Heart left ventricle (tissue), 16 donors: ENCODE measurements at regions not wholly inside any gene's neighbourhood (a gene's known extent, or its start where the extent isn't known, plus 50 kb on each side); places are given as distances from the start of the nearest gene placed in this dataset.

Experiments
- ATAC-seq, 4 donors: fragments of 200-7000 bp; cut with Tn5 transposase; one replicate each; pipeline ENCODE4 v1.9.1; 2020 to 2022; ENCODE audit warnings: moderate library complexity in 4 of 4, mild to moderate bottlenecking in 3 of 4, moderate number of reproducible peaks in 1 of 4
- DNase-seq, 5 donors: peaks; one replicate each; pipeline ENCODE4 v3.0.0-alpha.2; 2020
- H3K27ac ChIP-seq, 12 donors: fragments of 200-600 bp; sonication (generic) in 4 of 12; one replicate each; pipeline versions ENCODE4 v1.5.0 to v1.8.0; 2016 to 2022; ENCODE audit warnings: mild to moderate bottlenecking in 2 of 12
- H3K27me3 ChIP-seq, 9 donors: fragments of 200-600 bp; sonication (generic) in 2 of 9; one replicate each; pipeline versions ENCODE4 v1.5.1 to v1.8.0; 2016 to 2022; ENCODE audit warnings: mild to moderate bottlenecking in 3 of 9
- H3K36me3 ChIP-seq, 9 donors: fragments of 200-600 bp; sonication (generic) in 2 of 9; one replicate each; pipeline versions ENCODE4 v1.5.0 to v1.8.0; 2018 to 2022; ENCODE audit warnings: mild to moderate bottlenecking in 2 of 9
- H3K4me1 ChIP-seq, 12 donors: fragments of 200-600 bp; sonication (generic) in 4 of 12; one replicate each; pipeline versions ENCODE4 v1.5.0 to v1.8.0; 2016 to 2022; ENCODE audit warnings: mild to moderate bottlenecking in 3 of 12
- H3K4me3 ChIP-seq, 12 donors: fragments of 200-600 bp; sonication (generic) in 4 of 12; one replicate each; pipeline versions ENCODE4 v1.5.0 to v1.8.0; 2017 to 2022; ENCODE audit warnings: mild to moderate bottlenecking in 9 of 12, moderate library complexity in 4 of 12
- H3K9me3 ChIP-seq, 12 donors: fragments of 200-600 bp; sonication (generic) in 4 of 12; one replicate each; pipeline versions ENCODE4 v1.5.0 to v1.8.0; 2016 to 2022; ENCODE audit warnings: mild to moderate bottlenecking in 1 of 12
- CTCF ChIP-seq, 12 donors: fragments of 200-600 bp; sonication (generic) in 4 of 12; IDR thresholded peaks; one replicate each; pipeline versions ENCODE4 v1.5.0 to v1.8.0; 2018 to 2022; ENCODE audit warnings: antibody characterized with exemption in 12 of 12, mild to moderate bottlenecking in 5 of 12
- POLR2A ChIP-seq, 2 donors: fragments of 450-650 bp; IDR thresholded peaks; one replicate each; pipeline ENCODE4 v1.6.1; 2017; ENCODE audit warnings: antibody characterized with exemption in 2 of 2, mild to moderate bottlenecking in 2 of 2, moderate library complexity in 2 of 2
- WGBS, 4 donors: extraction: QIAGEN DNeasy Blood & Tissue Kit in 2 of 4; methylation state at CpG; one replicate each; pipeline versions ENCODE4 v1.1.5 to v1.1.7; 2013 to 2018; 5-methylcytosine and 5-hydroxymethylcytosine counted together
- intact Hi-C, 10 donors: fragments of 100-400 bp; cut with DNase I; formaldehyde crosslinking; loops; one replicate each; pipeline versions ENCODE4 v1.11.1 to v1.14.2; 2022
- donor health status: ischemic (EF 13 %, LVEDD 7.1; RV severe dilation, severe dysfunction).
- donor health status: healthy with polysubstance abuse.
- donor health status: DM: no; HTN: yes; CAD: no.
- donor health status: DM: no; HTN: no; CAD: no.
- donor health status: ischemic (EF 25% LVEDD 6.9; RV normal size, moderate dysfunction).
- donor health status: ischemic (EF 25% LVEDD 5.7; RV mildly dilated, moderate dysfunction).
- donor health status: healthy.
- donor health status: DM: yes; HTN: yes; CAD: no.
- donor health status: ischemic (EF 35%, LVEDD 5.7; RV mildly dilated, moderate dysfunction).
- donor health status: nonischemic (EF 11% LVEDD 7.7; RV severe dilation, severe dysfunction).
- donor health status: DM: yes; HTN: yes; CAD: no.
- donor health status: PGD.
- donor health status: ischemic (EF 29% LVEDD 5.4; RV normal size, mild dysfunction).
- donor health status: nonischemic (EF 23%, LVEDD 6.1; RV moderate dilation, normal function).

- ATAC-seq: no peak
- Histone ChIP-seq H3K4me3 (no peak overlapping the region), H3K36me3 (no peaks in the 10 kb centered on the region), H3K27ac (no peak overlapping the region), H3K4me1 (no peaks in the 10 kb centered on the region), H3K9me3 (no peaks in the 10 kb centered on the region), H3K27me3 (peaks cover 0 to 4% (median 0%) of the 10 kb centered on the region in 9 donors)
- TF ChIP-seq POLR2A (IDR thresholded peaks at IDR 0.05): no peak
- no peak for TF ChIP-seq CTCF (IDR thresholded peaks at IDR 0.05)
- DNase-seq: no peak
- WGBS, 4 donors: 42 to 57% (median 48%) methylated on average over 1 of the region's 1 CpG
- intact Hi-C loops: no loop called here
Observed at GRCh38 chr5:159730285-159730684, 186.0 kb upstream of the ADRA1B start.

GRCh38 chr5:159732220-159732619, 184.1 kb upstream of the ADRA1B start:
- no peak for TF ChIP-seq POLR2A (IDR thresholded peaks at IDR 0.05)
- no peak for TF ChIP-seq CTCF (IDR thresholded peaks at IDR 0.05)
- H3K27ac ChIP-seq: no peak overlapping the region
- 68 to 78% (median 70%) methylated on average over 4 of the region's 4 CpGs for WGBS, 4 donors
- H3K9me3 ChIP-seq: no peaks in the 10 kb centered on the region
- DNase-seq (no peak), ATAC-seq (no peak)
- peaks cover 0 to 4% (median 0%) of the 10 kb centered on the region in 9 donors for H3K27me3 ChIP-seq
- no peak overlapping the region for H3K4me3 ChIP-seq
- intact Hi-C loops: no loop called here
- no peaks in the 10 kb centered on the region for H3K36me3 ChIP-seq
- peaks cover 0 to 8% (median 0%) of the 10 kb centered on the region in 12 donors for H3K4me1 ChIP-seq

GRCh38 chr5:159734366-159734765, 181.9 kb upstream of the ADRA1B start:
- no peak for DNase-seq
- Histone ChIP-seq H3K9me3 (no peaks in the 10 kb centered on the region), H3K36me3 (no peaks in the 10 kb centered on the region), H3K4me3 (no peak overlapping the region), H3K4me1 (peaks cover 0 to 8% (median 0%) of the 10 kb centered on the region in 12 donors), H3K27ac (no peak overlapping the region), H3K27me3 (no peaks in the 10 kb centered on the region)
- no peak for ATAC-seq
- intact Hi-C loops: no loop called here
- WGBS, 4 donors: 73 to 83% (median 78%) methylated on average over 2 of the region's 2 CpGs
- TF ChIP-seq CTCF (IDR thresholded peaks at IDR 0.05) (no peak), POLR2A (IDR thresholded peaks at IDR 0.05) (no peak)

- TF ChIP-seq CTCF (IDR thresholded peaks at IDR 0.05) (no peak), POLR2A (IDR thresholded peaks at IDR 0.05) (no peak)
- H3K27ac ChIP-seq: no peak overlapping the region
- H3K36me3 ChIP-seq: no peaks in the 10 kb centered on the region
- H3K27me3 ChIP-seq: no peaks in the 10 kb centered on the region
- H3K4me3 ChIP-seq: no peak overlapping the region
- ATAC-seq: no peak
- peaks cover 0 to 8% (median 0%) of the 10 kb centered on the region in 12 donors for H3K4me1 ChIP-seq
- no peaks in the 10 kb centered on the region for H3K9me3 ChIP-seq
- intact Hi-C loops: no loop called here
- WGBS, 4 donors: 78 to 82% (median 81%) methylated on average over 2 of the region's 2 CpGs
- no peak for DNase-seq
Observed at GRCh38 chr5:159735036-159735435, 181.2 kb upstream of the ADRA1B start.
